BLaER1 treated with 17β-estradiol and CSF1 and Interleukin-3, amounts not matched to agents 10 nM and 100 nM (cell line): ENCODE measurements at regions not wholly inside any gene's neighbourhood (a gene's known extent, or its start where the extent isn't known, plus 50 kb on each side); places are given as distances from the start of the nearest gene placed in this dataset.
A peak's percentile ranks its signal among the peaks of the same experiment; 100 is the strongest.

Experiments used
- H3K27ac ChIP-seq, 11 experiments: shearing (Covaris generic); formaldehyde crosslinking; 2 replicates each; pipeline ENCODE4 v1.8.1; 2022
- H3K27me3 ChIP-seq, 11 experiments: shearing (Covaris generic); formaldehyde crosslinking; 2 replicates each; pipeline ENCODE4 v1.8.1; 2022
- H3K36me3 ChIP-seq, 11 experiments: shearing (Covaris generic); formaldehyde crosslinking; 2 replicates each; pipeline ENCODE4 v1.8.1; 2022
- H3K4me1 ChIP-seq, 10 experiments: shearing (Covaris generic); formaldehyde crosslinking; 2 replicates each; pipeline ENCODE4 v1.8.1; 2022
- H3K4me2 ChIP-seq, 11 experiments: shearing (Covaris generic); formaldehyde crosslinking; 2 replicates each; pipeline ENCODE4 v1.8.1; 2022
- H3K4me3 ChIP-seq, 10 experiments: shearing (Covaris generic); formaldehyde crosslinking; 2 replicates each; pipeline ENCODE4 v1.8.1; 2022
- H3K9ac ChIP-seq, 11 experiments: shearing (Covaris generic); formaldehyde crosslinking; 2 replicates each; pipeline ENCODE4 v1.8.1; 2022
- H3K9me3 ChIP-seq, 11 experiments: shearing (Covaris generic); formaldehyde crosslinking; replicated peaks in 1 of 11; 2 replicates each; pipeline ENCODE4 v1.8.1; 2022
- H4K20me1 ChIP-seq, 11 experiments: shearing (Covaris generic); formaldehyde crosslinking; 2 replicates each; pipeline ENCODE4 v1.8.1; 2022
- Cebpa-rat ChIP-seq, 11 experiments: shearing (Covaris generic); IDR thresholded peaks; 2 replicates each; pipeline ENCODE4 v1.8.1; 2022

DNA sequence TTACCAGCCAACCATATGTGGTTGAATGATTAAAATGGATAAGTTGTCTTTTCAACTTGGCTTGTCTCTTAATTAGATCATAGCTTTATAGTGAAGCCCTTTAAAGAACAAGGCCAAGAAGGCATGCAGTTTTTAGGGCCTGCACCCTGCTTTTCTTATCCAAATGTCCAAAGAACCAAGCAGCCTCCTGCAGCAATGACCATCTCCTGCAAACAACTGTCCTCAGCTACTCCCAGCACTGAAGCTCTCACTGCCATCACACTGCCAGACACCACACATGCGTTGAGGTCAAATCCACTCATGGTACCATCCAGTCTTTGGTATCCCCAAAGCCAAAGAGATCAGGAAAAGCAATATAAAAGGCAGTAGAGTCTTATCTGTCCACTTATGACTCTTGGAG, 210.3 kb downstream of the ACTR3B start:
- no peaks in the 10 kb centered on the region for H3K27me3 ChIP-seq
- H3K27ac ChIP-seq: no peak overlapping the region
- no peak overlapping the region for H3K4me3 ChIP-seq
- TF ChIP-seq Cebpa-rat (IDR thresholded peaks at IDR 0.05): no peak
- H3K9ac ChIP-seq: no peak overlapping the region
- no peak overlapping the region for H3K4me2 ChIP-seq
- H3K36me3 ChIP-seq: no peaks in the 10 kb centered on the region
- no peaks in the 10 kb centered on the region for H4K20me1 ChIP-seq
- H3K9me3 ChIP-seq: peaks cover 42 to 59% (median 53%) of the 10 kb centered on the region in 11 experiments
- H3K4me1 ChIP-seq: no peaks in the 10 kb centered on the region

DNA sequence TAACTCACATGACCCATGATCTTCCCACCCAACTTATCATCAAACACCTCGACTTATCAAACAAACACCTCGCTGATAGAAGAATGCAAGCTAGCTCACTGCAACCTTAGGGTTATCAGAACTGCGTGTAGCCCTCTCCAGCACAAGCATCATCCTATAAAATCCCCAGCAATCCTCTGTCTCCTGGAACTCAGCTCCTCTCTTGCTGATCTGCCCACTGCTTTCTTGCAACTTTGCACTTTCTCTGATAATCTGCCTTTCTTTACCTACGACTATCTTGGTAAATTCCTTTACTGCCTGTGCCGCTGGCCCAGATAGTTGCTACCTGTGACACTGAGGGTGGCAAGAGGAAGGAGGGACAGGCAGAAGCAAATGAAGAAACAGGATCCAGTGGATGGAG, 210.9 kb downstream of the ACTR3B start:
- Histone ChIP-seq H3K4me2 (no peak overlapping the region), H3K27me3 (no peaks in the 10 kb centered on the region), H3K9ac (no peak overlapping the region), H3K36me3 (no peaks in the 10 kb centered on the region), H3K9me3 (peaks cover 42 to 59% (median 53%) of the 10 kb centered on the region in 11 experiments), H3K27ac (no peak overlapping the region), H4K20me1 (no peaks in the 10 kb centered on the region), H3K4me3 (no peak overlapping the region), H3K4me1 (no peaks in the 10 kb centered on the region)
- TF ChIP-seq Cebpa-rat (IDR thresholded peaks at IDR 0.05): no peak

DNA sequence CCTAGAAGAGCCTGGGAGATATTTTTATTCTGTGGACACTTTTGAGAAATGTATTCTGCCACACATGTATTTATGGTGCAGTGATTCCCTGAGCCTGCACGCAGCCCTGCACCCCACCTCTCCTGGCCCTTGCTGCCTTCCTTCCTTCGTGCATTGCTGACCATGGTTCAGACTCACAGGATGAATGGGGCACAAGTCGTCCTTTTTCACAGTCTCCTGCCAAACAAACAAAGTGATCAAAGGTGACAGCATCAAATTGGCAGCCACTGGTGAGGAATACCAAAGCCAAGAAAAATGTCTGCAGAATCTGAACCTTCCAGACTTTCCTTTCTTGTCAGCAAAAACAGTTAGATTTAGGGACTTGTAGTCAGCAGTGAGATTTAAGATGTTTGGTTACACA, 215.0 kb downstream of the ACTR3B start:
- TF ChIP-seq Cebpa-rat (IDR thresholded peaks at IDR 0.05): no peak

DNA sequence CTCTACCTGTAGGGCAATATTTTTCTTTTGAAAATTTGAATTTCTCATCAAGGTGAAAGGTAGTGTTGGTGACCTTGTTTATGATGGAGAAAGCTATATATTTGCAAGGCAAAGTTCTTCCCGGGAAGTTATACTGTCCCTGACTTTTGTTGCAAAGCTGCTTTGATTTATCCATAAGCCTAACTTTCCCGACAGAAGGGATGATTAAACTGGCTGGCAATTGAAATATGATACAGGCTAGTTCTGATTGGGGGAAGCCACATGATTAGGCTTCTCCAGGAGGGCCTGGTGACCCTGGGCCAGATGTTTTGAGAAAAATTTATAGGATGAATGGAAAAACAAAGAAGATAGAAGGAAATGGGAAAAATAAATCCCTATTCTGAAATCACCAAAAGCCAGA, 215.5 kb downstream of the ACTR3B start:
- Histone ChIP-seq H3K36me3 (no peaks in the 10 kb centered on the region), H4K20me1 (no peaks in the 10 kb centered on the region), H3K9ac (no peak overlapping the region), H3K27ac (no peak overlapping the region), H3K4me2 (no peak overlapping the region), H3K4me1 (no peaks in the 10 kb centered on the region), H3K9me3 (peaks cover 30 to 41% (median 37%) of the 10 kb centered on the region in 11 experiments), H3K27me3 (no peaks in the 10 kb centered on the region), H3K4me3 (no peak overlapping the region)
- TF ChIP-seq Cebpa-rat (IDR thresholded peaks at IDR 0.05): no peak

More for the DNA sequence above, 215.0 kb downstream of the ACTR3B start:
- no peaks in the 10 kb centered on the region for H3K4me1 ChIP-seq
- H3K4me3 ChIP-seq: no peak overlapping the region
- H3K27ac ChIP-seq: no peak overlapping the region
- no peak overlapping the region for H3K4me2 ChIP-seq
- no peaks in the 10 kb centered on the region for H3K36me3 ChIP-seq
- H3K9me3 ChIP-seq: peaks cover 32 to 45% (median 42%) of the 10 kb centered on the region in 11 experiments
- no peak overlapping the region for H3K9ac ChIP-seq
- no peaks in the 10 kb centered on the region for H4K20me1 ChIP-seq
- H3K27me3 ChIP-seq: no peaks in the 10 kb centered on the region

DNA sequence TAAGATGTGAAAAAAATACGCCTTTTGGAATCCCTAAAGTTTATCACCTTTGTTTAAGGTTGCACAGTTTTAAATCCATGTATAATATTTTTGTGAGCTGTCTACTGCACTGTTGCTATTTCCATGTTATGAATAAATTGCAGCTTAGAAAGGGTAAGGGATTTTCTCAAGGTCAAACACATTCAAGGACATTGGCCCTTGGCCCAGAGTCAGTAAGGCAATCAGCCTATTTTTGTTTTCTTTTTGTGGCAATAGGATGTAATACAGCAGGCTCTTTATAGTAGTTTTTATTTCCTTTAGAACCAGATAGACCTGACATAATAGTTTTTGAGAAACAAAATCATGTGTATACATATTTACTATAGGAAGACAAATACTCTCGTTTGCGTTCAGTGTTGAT, 219.8 kb downstream of the ACTR3B start:
- no peaks in the 10 kb centered on the region for H4K20me1 ChIP-seq
- H3K4me1 ChIP-seq: peaks cover 5 to 16% (median 10%) of the 10 kb centered on the region in 10 experiments; a peak in 18 of 20 replicates
- H3K9me3 ChIP-seq: no peaks in the 10 kb centered on the region
- no peak overlapping the region for H3K4me3 ChIP-seq
- no peak for TF ChIP-seq Cebpa-rat (IDR thresholded peaks at IDR 0.05)
- no peak overlapping the region for H3K9ac ChIP-seq
- no peaks in the 10 kb centered on the region for H3K27me3 ChIP-seq
- no peak overlapping the region for H3K27ac ChIP-seq
- no peaks in the 10 kb centered on the region for H3K36me3 ChIP-seq
- H3K4me2 ChIP-seq: no peak overlapping the region

DNA sequence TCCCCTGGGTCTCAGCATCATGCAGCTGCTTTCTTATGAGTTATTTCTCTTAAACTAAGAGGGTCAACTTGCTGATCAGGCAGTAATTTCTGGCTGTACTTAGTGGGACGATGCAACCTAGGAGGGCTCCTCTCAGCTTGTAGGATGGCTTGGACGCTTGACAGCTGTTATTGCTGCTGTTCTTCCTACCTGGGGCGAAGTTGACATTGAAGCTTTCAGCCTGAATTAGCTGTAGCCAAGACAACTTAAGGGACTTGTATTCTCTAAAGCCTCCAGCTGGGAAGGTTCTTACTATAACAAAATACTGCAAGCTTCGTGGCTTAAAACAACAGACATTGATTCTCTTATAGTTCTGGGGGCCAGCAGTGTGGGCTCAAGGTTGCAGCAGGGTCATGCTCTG, 224.9 kb downstream of the ACTR3B start:
- Histone ChIP-seq H3K4me3 (no peak overlapping the region), H3K4me1 (peaks cover 6 to 23% (median 17%) of the 10 kb centered on the region in 10 experiments; a peak in 18 of 20 replicates), H3K36me3 (no peaks in the 10 kb centered on the region), H3K4me2 (peak overlapping the region in 10 of 11 experiments; percentile 15 to 85 (median 69); a peak in 19 of 22 replicates), H3K9ac (no peak overlapping the region), H3K9me3 (peaks cover 0 to 19% (median 5%) of the 10 kb centered on the region in 11 experiments; a peak in 8 of 22 replicates), H3K27ac (peak overlapping the region in 7 of 11 experiments; percentile 16 to 55 (median 37); a peak in 12 of 22 replicates), H3K27me3 (no peaks in the 10 kb centered on the region), H4K20me1 (no peaks in the 10 kb centered on the region)
- no peak for TF ChIP-seq Cebpa-rat (IDR thresholded peaks at IDR 0.05)

DNA sequence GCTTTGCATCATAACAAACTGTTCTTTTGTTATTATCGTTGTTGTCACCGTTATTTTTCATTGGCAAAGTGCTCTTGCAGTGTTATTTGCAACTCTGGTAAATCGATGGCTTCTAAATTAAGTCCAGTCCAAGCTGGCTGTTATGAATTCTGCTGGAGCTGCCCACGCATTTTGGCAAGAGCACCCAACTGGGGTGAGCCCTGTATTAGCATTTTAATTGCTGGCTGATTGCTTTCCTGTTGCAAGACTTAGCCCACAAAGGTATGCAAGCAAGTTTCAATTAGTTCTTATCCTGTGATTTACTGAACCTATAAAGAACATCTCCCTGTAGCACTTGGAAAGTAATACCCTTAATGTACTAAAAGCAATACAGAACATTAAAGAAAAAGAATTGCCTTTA, 226.8 kb downstream of the ACTR3B start:
- Histone ChIP-seq H3K27ac (no peak overlapping the region), H3K36me3 (no peaks in the 10 kb centered on the region), H3K4me3 (no peak overlapping the region), H3K27me3 (no peaks in the 10 kb centered on the region), H3K4me1 (peaks cover 15 to 26% (median 18%) of the 10 kb centered on the region in 10 experiments; a peak in 19 of 20 replicates), H3K9ac (no peak overlapping the region), H3K9me3 (peaks cover 0 to 19% (median 5%) of the 10 kb centered on the region in 11 experiments; a peak in 8 of 22 replicates), H3K4me2 (no peak overlapping the region), H4K20me1 (no peaks in the 10 kb centered on the region)
- no peak for TF ChIP-seq Cebpa-rat (IDR thresholded peaks at IDR 0.05)

DNA sequence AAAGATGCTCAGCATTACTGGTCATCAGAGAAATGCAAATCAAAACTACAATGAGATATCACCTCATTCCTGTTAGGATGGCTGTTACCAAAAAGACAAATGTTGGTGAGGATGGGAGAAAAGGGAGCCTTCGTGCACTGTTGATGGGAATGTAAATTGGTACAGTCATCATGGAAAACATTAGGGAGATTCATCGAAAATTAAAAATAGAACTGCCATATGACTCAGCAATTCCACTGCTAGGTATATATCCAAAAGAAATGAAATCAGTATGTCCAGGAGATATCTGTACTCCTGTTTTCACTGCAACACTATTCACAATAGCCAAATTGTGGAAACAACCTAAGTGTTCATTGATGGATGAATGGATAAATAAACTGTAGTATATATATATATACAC, 228.1 kb downstream of the ACTR3B start:
- Histone ChIP-seq H3K9ac (no peak overlapping the region), H3K9me3 (peaks cover 0 to 19% (median 5%) of the 10 kb centered on the region in 11 experiments; a peak in 8 of 22 replicates), H3K4me1 (peaks cover 15 to 26% (median 18%) of the 10 kb centered on the region in 10 experiments; a peak in 19 of 20 replicates), H3K36me3 (no peaks in the 10 kb centered on the region), H3K27me3 (no peaks in the 10 kb centered on the region), H4K20me1 (no peaks in the 10 kb centered on the region), H3K4me3 (no peak overlapping the region), H3K4me2 (no peak overlapping the region), H3K27ac (no peak overlapping the region)
- no peak for TF ChIP-seq Cebpa-rat (IDR thresholded peaks at IDR 0.05)

DNA sequence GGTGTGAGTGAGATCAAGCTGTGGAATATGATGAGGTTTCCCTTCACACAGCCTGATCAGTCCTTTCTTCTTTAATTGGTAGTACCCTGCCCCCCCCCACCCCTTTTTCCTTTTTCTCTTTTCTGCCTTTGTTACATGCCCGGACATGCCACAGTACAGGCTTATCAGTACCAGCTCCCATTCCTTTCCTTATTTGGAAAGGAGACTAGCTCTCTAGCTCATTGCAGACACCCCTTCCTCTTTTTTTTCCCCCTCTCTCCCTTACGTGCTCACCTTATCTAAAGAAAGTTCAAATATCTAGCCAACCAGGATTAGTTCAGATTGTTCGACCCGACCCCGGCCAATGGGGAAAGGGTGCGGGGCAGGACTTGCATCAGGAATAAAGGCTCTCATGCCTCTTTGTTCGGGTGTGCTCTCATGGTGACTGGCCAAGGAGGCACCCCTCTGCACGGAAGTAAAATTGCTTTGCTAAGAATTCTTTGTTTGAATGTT, 230.4 kb downstream of the ACTR3B start:
- Histone ChIP-seq H3K4me2 (peak overlapping the region in 6 of 11 experiments; percentile 10 to 43 (median 32); a peak in 7 of 22 replicates), H3K4me3 (no peak overlapping the region), H3K36me3 (no peaks in the 10 kb centered on the region), H4K20me1 (no peaks in the 10 kb centered on the region), H3K9me3 (peaks cover 0 to 19% (median 5%) of the 10 kb centered on the region in 11 experiments; a peak in 8 of 22 replicates), H3K27me3 (no peaks in the 10 kb centered on the region), H3K4me1 (peaks cover 0 to 13% (median 3%) of the 10 kb centered on the region in 10 experiments; a peak in 9 of 20 replicates), H3K9ac (no peak overlapping the region), H3K27ac (peak overlapping the region in 9 of 11 experiments; percentile 30 to 49 (median 43); a peak in 12 of 22 replicates)
- no peak for TF ChIP-seq Cebpa-rat (IDR thresholded peaks at IDR 0.05)

DNA sequence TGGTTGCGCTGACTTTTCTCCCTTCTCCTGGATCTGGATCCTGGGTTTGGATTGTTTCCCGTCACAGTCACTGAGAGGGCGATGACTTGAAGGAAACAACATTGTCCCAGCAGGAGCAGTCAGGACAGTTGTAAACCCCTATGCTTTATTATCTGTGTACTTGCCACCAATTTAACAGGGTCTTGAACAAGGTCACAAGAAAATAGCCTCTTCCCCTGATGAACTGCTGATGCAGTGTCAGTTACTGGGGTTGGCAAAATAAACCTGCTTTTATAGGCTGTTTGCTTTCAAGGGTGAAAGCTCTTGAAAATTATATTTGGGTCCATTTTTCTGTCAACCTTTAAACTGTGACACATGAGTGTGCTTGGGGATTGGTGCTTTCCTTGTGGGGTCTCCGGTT, 238.9 kb downstream of the ACTR3B start:
- no peak overlapping the region for H3K4me3 ChIP-seq
- no peaks in the 10 kb centered on the region for H3K4me1 ChIP-seq
- peaks cover 32 to 45% (median 34%) of the 10 kb centered on the region in 11 experiments for H3K9me3 ChIP-seq
- peaks cover 0 to 6% (median 0%) of the 10 kb centered on the region in 11 experiments; a peak in 2 of 22 replicates for H3K36me3 ChIP-seq
- no peaks in the 10 kb centered on the region for H4K20me1 ChIP-seq
- no peak overlapping the region for H3K27ac ChIP-seq
- no peak overlapping the region for H3K9ac ChIP-seq
- H3K4me2 ChIP-seq: no peak overlapping the region
- H3K27me3 ChIP-seq: no peaks in the 10 kb centered on the region
- TF ChIP-seq Cebpa-rat (IDR thresholded peaks at IDR 0.05): no peak
